ENCODE measurements at regions not wholly inside any gene's neighbourhood (a gene's known extent, or its start where the extent isn't known, plus 50 kb on each side); places are given as distances from the start of the nearest gene placed in this dataset.

GRCh38 chr18:34978953-34979608 is 62.1 kb upstream of the MAPRE2 start:
- TF ChIP-seq CTCF (IDR thresholded peaks at IDR 0.05; ENCODE audit: low read length) (no peak), EZH2 (IDR thresholded peaks at IDR 0.05; ENCODE audit: borderline replicate concordance, low read length) (no peak)
- Histone ChIP-seq H2AFZ (ENCODE audit: low read length) (no peak overlapping the region), H3K79me2 (ENCODE audit: insufficient read depth, low read length) (no peaks in the 10 kb centered on the region), H3K9ac (ENCODE audit: low read length) (no peak overlapping the region), H3F3A (ENCODE audit: insufficient read depth, low read length) (no peaks in the 10 kb centered on the region), H3K36me3 (ENCODE audit: insufficient read depth, low read length) (no peaks in the 10 kb centered on the region), H3K4me2 (ENCODE audit: low read length) (peak overlapping the region; percentile 97; the same call in 1 of the 2 replicates), H3K9me3 (ENCODE audit: low read length) (no peaks in the 10 kb centered on the region), H3K4me3 (ENCODE audit: low read depth, low read length, poor library complexity, severe bottlenecking) (peak overlapping the region; percentile 89), H3K9me2 (ENCODE audit: low read depth, low read length) (no peaks in the 10 kb centered on the region), H3K27me3 (ENCODE audit: insufficient read depth, low read length) (0 out of 2 replicates have a peak, but pooled peaks cover 3% of the 10 kb centered on the region), H3K4me1 (ENCODE audit: insufficient read depth, low read length, severe bottlenecking) (peaks cover 19% of the 10 kb centered on the region), H4K20me1 (ENCODE audit: insufficient read depth, low read length) (no peaks in the 10 kb centered on the region), H3K27ac (ENCODE audit: low read depth, low read length, poor library complexity, severe bottlenecking) (no peak overlapping the region)

- Histone ChIP-seq H3K4me2 (ENCODE audit: low read length) (no peak overlapping the region), H3K9ac (ENCODE audit: low read length) (no peak overlapping the region), H3K9me3 (ENCODE audit: low read length) (no peaks in the 10 kb centered on the region), H3K79me2 (ENCODE audit: insufficient read depth, low read length) (no peaks in the 10 kb centered on the region), H3K4me3 (ENCODE audit: low read depth, low read length, poor library complexity, severe bottlenecking) (no peak overlapping the region), H2AFZ (ENCODE audit: low read length) (no peak overlapping the region), H3K27me3 (ENCODE audit: insufficient read depth, low read length) (0 out of 2 replicates have a peak, but pooled peaks cover 3% of the 10 kb centered on the region), H4K20me1 (ENCODE audit: insufficient read depth, low read length) (no peaks in the 10 kb centered on the region), H3K36me3 (ENCODE audit: insufficient read depth, low read length) (no peaks in the 10 kb centered on the region), H3K4me1 (ENCODE audit: insufficient read depth, low read length, severe bottlenecking) (peaks cover 19% of the 10 kb centered on the region), H3K9me2 (ENCODE audit: low read depth, low read length) (no peaks in the 10 kb centered on the region), H3K27ac (ENCODE audit: low read depth, low read length, poor library complexity, severe bottlenecking) (no peak overlapping the region), H3F3A (ENCODE audit: insufficient read depth, low read length) (no peaks in the 10 kb centered on the region)
- TF ChIP-seq EZH2 (IDR thresholded peaks at IDR 0.05; ENCODE audit: borderline replicate concordance, low read length): no peak
- no peak for TF ChIP-seq CTCF (IDR thresholded peaks at IDR 0.05; ENCODE audit: low read length)
Observed at GRCh38 chr18:34981487-34981886, 59.7 kb upstream of the MAPRE2 start.

- no peaks in the 10 kb centered on the region for H3K36me3 ChIP-seq (ENCODE audit: insufficient read depth, low read length)
- no peak overlapping the region for H3K4me2 ChIP-seq (ENCODE audit: low read length)
- H3K4me3 ChIP-seq (ENCODE audit: low read depth, low read length, poor library complexity, severe bottlenecking): no peak overlapping the region
- H3K4me1 ChIP-seq (ENCODE audit: insufficient read depth, low read length, severe bottlenecking): no peaks in the 10 kb centered on the region
- H3K79me2 ChIP-seq (ENCODE audit: insufficient read depth, low read length): no peaks in the 10 kb centered on the region
- H4K20me1 ChIP-seq (ENCODE audit: insufficient read depth, low read length): no peaks in the 10 kb centered on the region
- no peak overlapping the region for H3K27ac ChIP-seq (ENCODE audit: low read depth, low read length, poor library complexity, severe bottlenecking)
- H3K9me3 ChIP-seq (ENCODE audit: low read length): no peaks in the 10 kb centered on the region
- no peak for TF ChIP-seq EZH2 (IDR thresholded peaks at IDR 0.05; ENCODE audit: borderline replicate concordance, low read length)
- no peak for TF ChIP-seq CTCF (IDR thresholded peaks at IDR 0.05; ENCODE audit: low read length)
- no peaks in the 10 kb centered on the region for H3K27me3 ChIP-seq (ENCODE audit: insufficient read depth, low read length)
- H2AFZ ChIP-seq (ENCODE audit: low read length): no peak overlapping the region
- H3K9me2 ChIP-seq (ENCODE audit: low read depth, low read length): no peaks in the 10 kb centered on the region
- no peak overlapping the region for H3K9ac ChIP-seq (ENCODE audit: low read length)
- no peaks in the 10 kb centered on the region for H3F3A ChIP-seq (ENCODE audit: insufficient read depth, low read length)
Observed at GRCh38 chr18:34985963-34986362, 55.2 kb upstream of the MAPRE2 start.
